ENCODE measurements at regions not wholly inside any gene's neighbourhood (a gene's known extent, or its start where the extent isn't known, plus 50 kb on each side); places are given as distances from the start of the nearest gene placed in this dataset.

- DNase-seq (ENCODE audit: insufficient read length, low spot score) (no peak), FAIRE-seq (no peak)
- TF ChIP-seq CTCF (IDR thresholded peaks at IDR 0.05; ENCODE audit: insufficient read depth, missing control alignments), result no peak
These were observed 98.8 kb downstream of the ADCYAP1 start for GRCh38 chr18:1003499-1003898.

GRCh38 chr18:1006304-1006703 is 101.6 kb downstream of the ADCYAP1 start:
- no peak for FAIRE-seq
- TF ChIP-seq CTCF (IDR thresholded peaks at IDR 0.05; ENCODE audit: insufficient read depth, missing control alignments), result no peak
- DNase-seq (ENCODE audit: insufficient read length, low spot score), result no peak

- no peak for TF ChIP-seq CTCF (IDR thresholded peaks at IDR 0.05; ENCODE audit: insufficient read depth, missing control alignments)
- no peak for FAIRE-seq
- DNase-seq (ENCODE audit: insufficient read length, low spot score), result no peak
These were observed 102.3 kb downstream of the ADCYAP1 start for GRCh38 chr18:1006965-1007364.

- no peak for TF ChIP-seq CTCF (IDR thresholded peaks at IDR 0.05; ENCODE audit: insufficient read depth, missing control alignments)
- no peak for DNase-seq (ENCODE audit: insufficient read length, low spot score)
- FAIRE-seq, result no peak
These were observed 106.7 kb downstream of the ADCYAP1 start for GRCh38 chr18:1011349-1011748.

GRCh38 chr18:1012775-1013174 is 108.1 kb downstream of the ADCYAP1 start:
- DNase-seq (ENCODE audit: insufficient read length, low spot score) (no peak), FAIRE-seq (no peak)
- TF ChIP-seq CTCF (IDR thresholded peaks at IDR 0.05; ENCODE audit: insufficient read depth, missing control alignments), result no peak

- no peak for DNase-seq (ENCODE audit: insufficient read length, low spot score)
- FAIRE-seq, result no peak
- TF ChIP-seq CTCF (IDR thresholded peaks at IDR 0.05; ENCODE audit: insufficient read depth, missing control alignments), result no peak
These were observed 109.3 kb downstream of the ADCYAP1 start for GRCh38 chr18:1013951-1014350.

- DNase-seq (ENCODE audit: insufficient read length, low spot score) (no peak), FAIRE-seq (peak; percentile 64)
- TF ChIP-seq CTCF (IDR thresholded peaks at IDR 0.05; ENCODE audit: insufficient read depth, missing control alignments), result no peak
These were observed 109.8 kb downstream of the ADCYAP1 start for GRCh38 chr18:1014509-1014908.

Measured in D721Med (cell line).